GM18951 (cell line): ENCODE measurements at regions not wholly inside any gene's neighbourhood (a gene's known extent, or its start where the extent isn't known, plus 50 kb on each side); places are given as distances from the start of the nearest gene placed in this dataset.
"Not testable (repeated sequence)": the region's sequence is repeated elsewhere in the genome, so short reads cannot be mapped to it uniquely, and the experiment has no call there.

ENCODE experiments used
- POLR2A ChIP-seq: IDR thresholded peaks from 4 replicates; pipeline ENCODE4 v1.6.1; 2011; ENCODE audit warnings: mild to moderate bottlenecking; ENCODE audit not compliant: insufficient read length, insufficient read depth; ENCODE audit errors: extremely low read depth
- in situ Hi-C: fragments of 300-500 bp; cut with MboI; formaldehyde crosslinking; loops from one replicate; pipeline ENCODE4 v1.12.0; 2022; ENCODE audit warnings: low sequenced_read_pairs, mixed read lengths, inconsistent platforms; ENCODE audit not compliant: unreplicated experiment

GRCh38 chr2:166831930-166832329 is 56.4 kb upstream of the XIRP2 start:
- TF ChIP-seq POLR2A = no peak
- in situ Hi-C loops = no loop called here

- TF ChIP-seq POLR2A = no peak
- in situ Hi-C loops = no loop called here
Observed at GRCh38 chr2:166825914-166826313, 62.4 kb upstream of the XIRP2 start.

GRCh38 chr2:166814335-166814734 is 73.9 kb upstream of the XIRP2 start:
- TF ChIP-seq POLR2A = no peak
- in situ Hi-C loops = no loop called here

DNA sequence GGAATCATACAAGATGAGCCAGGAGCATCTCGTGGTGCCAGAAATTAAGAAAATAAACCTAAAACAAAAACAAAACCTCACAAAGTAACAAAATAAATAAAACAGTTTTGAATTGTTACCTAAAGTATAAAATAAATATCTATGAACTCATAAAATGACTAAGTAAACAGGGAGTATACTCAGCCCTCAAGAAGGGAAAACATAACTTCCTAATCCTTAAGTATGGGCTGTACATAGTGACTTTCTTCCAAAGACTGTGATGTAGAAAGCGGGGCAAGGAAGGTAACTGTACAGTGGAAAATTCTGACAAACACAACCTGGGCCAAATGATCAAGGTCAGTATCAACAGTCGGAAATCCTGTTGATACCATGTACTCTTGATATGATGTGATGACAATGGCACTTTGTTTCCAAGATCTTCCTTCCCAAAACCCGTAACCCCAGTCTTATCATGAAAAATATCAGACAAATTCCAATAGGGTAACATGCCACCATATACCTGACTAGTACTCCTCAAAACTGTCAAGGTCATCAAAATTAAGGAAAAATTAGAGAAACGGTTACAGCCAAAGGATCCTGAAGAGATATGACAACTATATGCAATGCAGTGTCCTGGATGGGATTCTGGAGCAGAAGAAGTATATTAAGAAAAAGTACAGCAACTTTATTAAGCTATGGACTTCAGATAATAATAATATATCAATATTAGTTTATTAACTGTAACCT is 76.0 kb upstream of the XIRP2 start:
- no peak for TF ChIP-seq POLR2A
- in situ Hi-C loops = no loop called here

GRCh38 chr2:166805753-166806152 is 82.5 kb upstream of the XIRP2 start:
- in situ Hi-C loops = no loop called here
- TF ChIP-seq POLR2A = no peak

GRCh38 chr2:166803373-166804000 is 84.8 kb upstream of the XIRP2 start:
- TF ChIP-seq POLR2A = no peak
- in situ Hi-C loops = no loop called here

DNA sequence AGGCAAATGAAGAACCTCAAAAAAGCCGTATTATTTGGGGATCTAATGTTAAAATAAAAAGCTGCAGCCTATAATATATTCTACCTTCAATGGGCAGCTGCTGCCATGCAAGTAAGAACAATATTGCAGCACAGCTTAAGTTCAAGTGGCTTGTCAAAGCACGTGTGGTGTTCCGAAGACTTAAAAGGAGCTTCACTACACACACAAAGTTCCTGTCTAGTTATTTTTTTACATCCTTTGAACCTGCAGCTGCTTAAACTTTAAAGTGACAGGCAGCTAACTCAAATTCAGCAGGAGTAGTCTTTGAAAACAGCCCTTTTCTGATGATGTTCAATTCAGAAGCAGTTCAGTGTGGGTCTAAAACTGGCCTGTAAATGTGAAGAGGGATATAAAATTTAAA is 85.8 kb upstream of the XIRP2 start:
- TF ChIP-seq POLR2A = no peak
- in situ Hi-C loops = no loop called here

DNA sequence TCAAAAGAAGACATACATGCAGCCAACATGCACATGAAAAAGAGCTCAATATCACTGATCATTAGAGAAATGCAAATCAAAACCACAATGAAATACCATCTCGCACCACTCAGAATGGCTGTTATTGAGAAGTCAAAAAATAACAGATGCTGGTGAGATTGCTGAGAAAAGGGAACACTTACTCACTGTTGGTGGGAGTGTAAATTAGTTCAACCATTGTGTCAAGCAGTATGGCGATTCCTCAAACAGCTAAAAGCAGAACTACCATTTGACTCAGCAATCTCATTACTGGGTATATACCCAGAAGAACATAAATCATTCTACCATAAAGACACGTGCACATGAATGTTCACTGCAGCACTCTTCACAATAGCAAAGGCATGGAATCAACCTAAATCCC is 95.5 kb upstream of the XIRP2 start:
- no peak for TF ChIP-seq POLR2A
- in situ Hi-C loops = no loop called here

DNA sequence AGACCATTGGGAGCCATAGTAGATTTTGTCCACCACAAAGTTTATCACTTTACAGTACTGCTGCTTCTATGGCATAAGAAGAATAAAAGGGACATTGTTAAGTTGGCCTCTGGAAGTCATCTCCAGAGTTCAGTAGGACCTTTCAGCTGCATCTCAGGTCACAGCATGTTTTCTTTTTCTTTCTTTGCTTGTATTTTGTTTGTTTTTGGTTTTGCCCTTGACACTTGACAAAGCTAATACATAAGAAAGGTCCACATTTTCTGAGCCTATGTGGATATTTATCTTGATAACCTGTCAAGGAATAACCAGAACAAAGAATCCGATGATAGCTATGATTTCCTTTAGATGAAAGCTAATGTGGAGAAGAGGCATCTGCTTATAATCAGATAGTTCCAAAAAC is 101.6 kb upstream of the XIRP2 start:
- no peak for TF ChIP-seq POLR2A
- in situ Hi-C loops = no loop called here

DNA sequence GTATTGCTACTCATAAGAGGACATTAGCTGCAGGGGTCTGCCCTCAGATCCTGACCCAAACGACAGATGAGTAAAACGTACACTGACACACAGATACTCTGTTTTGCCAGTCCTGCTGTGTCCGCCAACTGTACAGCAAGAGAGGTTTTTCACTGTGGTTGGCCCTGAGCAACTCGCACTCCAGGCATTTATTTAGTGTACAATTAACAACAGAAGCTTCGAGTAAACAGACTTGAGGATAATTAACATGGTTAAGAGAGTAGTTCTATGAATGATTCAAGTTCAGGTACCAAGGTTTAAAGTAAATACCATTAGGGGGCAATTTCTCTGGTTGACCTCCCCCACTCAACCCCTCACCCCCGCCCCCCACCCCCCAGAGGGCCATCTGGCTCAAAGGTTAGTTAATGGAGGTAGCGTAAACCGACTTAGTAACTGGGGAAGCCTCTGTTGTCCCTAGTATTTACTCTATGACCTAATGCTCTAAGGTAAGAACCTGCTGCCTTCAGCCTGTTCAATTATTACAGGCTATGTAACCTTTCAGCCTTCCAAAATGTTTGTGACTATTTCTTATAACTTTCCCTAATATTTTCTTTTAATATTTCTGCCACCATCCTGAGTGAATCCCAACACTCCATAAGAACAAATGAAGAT is 103.9 kb upstream of the XIRP2 start:
- in situ Hi-C loops = no loop called here

GRCh38 chr2:166775176-166775575 is 113.1 kb upstream of the XIRP2 start:
- TF ChIP-seq POLR2A = no peak
- in situ Hi-C loops = no loop called here

More for the DNA sequence above, 103.9 kb upstream of the XIRP2 start:
- no peak for TF ChIP-seq POLR2A

- in situ Hi-C loops = no loop called here
- TF ChIP-seq POLR2A = no peak
Observed at GRCh38 chr2:166773308-166773949, 114.9 kb upstream of the XIRP2 start.

- in situ Hi-C loops = no loop called here
- TF ChIP-seq POLR2A = no peak
Observed at GRCh38 chr2:166768393-166769123, 119.7 kb upstream of the XIRP2 start.

DNA sequence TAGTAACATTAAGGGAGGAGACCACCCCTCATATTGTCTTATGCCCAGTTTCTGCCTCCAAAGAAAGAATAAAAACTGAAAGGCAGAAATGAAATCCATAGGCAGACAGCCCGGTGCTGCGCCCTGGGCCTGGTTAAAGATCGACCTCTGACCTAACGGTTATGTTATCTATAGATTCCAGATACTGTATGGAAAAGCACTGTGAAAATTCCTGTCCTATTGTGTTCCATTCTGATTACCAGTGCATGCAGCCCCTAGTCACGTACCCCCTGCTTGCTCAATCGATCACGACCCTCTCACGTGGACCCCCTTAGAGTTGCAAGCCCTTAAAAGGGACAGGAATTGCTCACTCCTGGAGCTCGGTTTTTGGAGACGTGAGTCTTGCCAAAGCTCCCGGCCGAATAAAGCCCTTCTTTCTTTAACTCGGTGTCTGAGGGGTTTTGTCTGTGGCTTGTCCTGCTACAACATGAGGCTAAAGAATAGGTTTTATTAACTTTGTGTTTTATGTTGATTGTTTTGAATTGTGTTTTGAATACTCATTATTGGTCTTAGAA is 121.4 kb upstream of the XIRP2 start:
- in situ Hi-C loops = not testable (repeated sequence)
